Hematopoietic multipotent progenitor cell (in vitro differentiated cells): ENCODE measurements at regions not wholly inside any gene's neighbourhood (a gene's known extent, or its start where the extent isn't known, plus 50 kb on each side); places are given as distances from the start of the nearest gene placed in this dataset.

Experiments used
- DNase-seq, 3 donors: peaks; one replicate each; pipeline ENCODE4 v3.0.0-alpha.2; 2011 to 2015; ENCODE audit warnings: low read depth in 2 of 3, low spot score in 2 of 3

- no peak for DNase-seq
Observed at GRCh38 chr13:105827111-105827809, 708.2 kb downstream of the EFNB2 start.

DNA sequence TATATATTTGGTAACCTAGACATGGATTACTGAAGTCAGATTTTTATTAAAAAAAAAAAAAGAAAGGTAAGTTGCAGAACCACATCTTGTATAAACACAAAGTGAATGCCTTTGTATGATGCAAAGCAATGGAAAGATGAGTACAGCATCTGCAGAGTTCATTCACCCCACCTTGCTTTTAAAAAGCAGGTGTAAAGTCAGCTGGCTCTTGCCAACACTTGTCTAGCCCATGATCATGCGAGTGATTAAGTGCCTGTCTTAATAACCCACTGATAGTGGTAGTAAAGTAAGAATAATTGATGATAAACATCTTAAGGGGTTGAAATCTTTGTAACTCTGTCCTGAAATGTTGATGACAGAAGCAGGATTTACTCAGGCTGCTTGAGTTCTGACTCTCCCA is 710.4 kb downstream of the EFNB2 start:
- no peak for DNase-seq

DNA sequence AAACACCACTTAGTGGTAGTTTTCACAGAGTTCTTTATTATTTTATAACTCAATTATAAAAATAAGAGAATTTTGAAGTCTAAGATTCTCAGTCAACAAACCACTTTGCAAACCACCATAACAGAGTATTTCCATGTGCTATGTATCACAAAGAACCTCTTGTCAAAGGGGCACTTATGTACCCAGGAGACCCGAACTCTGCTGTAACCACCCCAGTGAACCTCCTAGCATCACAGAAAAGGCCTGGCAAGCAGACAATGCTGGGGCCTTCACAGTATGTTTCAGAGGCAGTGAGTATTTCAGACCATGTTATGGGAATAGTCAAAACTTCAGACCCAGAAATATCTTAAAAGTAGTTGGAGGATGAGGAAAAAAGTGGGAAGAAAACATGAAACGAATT is 714.1 kb downstream of the EFNB2 start:
- DNase-seq, result no peak

- DNase-seq, result no peak
Observed at GRCh38 chr13:105820415-105820814, 715.0 kb downstream of the EFNB2 start.

- DNase-seq, result no peak
Observed at GRCh38 chr13:105817498-105817897, 718.0 kb downstream of the EFNB2 start.

GRCh38 chr13:105816994-105817393 is 718.5 kb downstream of the EFNB2 start:
- no peak for DNase-seq

- no peak for DNase-seq
Observed at GRCh38 chr13:105814902-105815250, 720.6 kb downstream of the EFNB2 start.

DNA sequence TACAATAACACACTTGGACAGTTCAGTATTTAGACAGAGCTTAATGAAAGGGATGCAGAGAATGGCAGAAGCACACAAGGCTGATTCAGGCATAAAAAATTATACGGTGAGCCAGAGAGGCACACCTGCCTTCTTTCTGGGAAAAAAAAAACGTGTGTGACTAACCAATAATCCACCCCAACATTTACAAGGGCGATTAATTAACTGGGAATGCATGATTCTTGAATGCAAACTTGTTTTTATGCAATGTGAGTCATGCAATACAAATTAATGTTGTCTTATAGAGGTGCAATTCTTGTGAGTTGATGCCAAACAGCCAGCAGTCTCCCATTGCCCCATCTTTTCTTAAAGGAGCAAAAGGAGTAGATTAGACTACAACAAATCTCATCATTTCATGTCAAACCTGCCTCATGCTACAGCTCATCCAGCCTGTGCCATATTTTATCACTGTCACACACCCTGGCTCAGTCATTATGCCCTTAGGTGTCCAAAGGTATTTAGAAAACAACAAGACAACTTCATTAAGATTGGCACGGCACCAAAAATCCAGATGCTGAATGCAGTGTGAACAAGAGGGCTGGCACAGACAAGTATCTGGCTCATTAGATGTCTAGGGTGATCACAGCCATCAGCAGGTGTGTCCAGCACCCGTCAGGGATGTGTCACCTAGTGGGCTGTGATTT is 721.1 kb downstream of the EFNB2 start:
- DNase-seq, result no peak

DNA sequence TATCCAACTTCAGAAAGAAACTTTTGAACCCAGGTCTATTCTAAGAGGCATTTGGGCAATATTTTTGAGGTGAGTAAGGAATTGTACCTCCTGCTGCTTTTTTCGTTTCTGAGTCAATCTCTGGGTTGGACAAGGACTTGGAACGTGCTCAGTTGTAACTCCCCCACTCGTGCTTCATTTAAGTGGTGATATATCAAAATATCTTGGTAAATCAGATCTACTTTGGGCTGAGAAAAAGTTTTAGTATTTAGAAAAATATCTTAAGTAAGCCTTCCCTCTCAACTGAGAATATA is 728.9 kb downstream of the EFNB2 start:
- DNase-seq, result no peak

DNA sequence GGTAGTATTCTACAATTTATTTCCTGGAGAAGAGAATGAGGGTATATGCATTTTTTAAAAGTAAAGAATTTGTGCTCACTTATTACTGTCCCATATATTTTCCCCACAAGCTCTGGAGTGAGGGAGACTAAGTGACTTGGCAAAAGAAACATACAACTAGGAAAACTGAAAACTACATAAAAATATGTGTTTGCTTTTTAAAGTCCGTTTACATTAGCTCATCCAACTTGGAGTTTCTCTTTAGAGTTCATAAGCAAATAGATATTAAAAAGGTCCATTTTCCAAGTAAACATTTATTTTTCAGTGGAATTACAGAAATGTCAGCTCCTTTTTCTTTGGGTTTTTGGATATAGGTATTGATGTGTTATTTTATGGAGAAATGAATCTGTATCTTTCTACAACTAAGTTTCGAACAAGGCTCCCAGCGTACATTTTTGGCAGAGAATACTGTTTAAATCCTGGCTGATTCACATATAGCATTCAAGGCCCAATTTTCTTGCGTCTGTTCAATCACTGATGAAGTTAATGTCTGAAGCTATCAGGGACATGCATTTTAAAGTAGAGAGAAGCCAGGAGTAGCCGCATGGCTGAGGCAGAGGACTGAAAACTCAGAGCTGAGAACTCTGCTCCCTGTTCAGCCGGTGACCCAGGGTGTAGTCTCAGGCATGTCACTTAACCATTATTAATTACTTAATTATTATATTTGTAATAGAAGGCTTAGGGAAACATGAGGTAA is 729.4 kb downstream of the EFNB2 start:
- DNase-seq, result no peak

DNA sequence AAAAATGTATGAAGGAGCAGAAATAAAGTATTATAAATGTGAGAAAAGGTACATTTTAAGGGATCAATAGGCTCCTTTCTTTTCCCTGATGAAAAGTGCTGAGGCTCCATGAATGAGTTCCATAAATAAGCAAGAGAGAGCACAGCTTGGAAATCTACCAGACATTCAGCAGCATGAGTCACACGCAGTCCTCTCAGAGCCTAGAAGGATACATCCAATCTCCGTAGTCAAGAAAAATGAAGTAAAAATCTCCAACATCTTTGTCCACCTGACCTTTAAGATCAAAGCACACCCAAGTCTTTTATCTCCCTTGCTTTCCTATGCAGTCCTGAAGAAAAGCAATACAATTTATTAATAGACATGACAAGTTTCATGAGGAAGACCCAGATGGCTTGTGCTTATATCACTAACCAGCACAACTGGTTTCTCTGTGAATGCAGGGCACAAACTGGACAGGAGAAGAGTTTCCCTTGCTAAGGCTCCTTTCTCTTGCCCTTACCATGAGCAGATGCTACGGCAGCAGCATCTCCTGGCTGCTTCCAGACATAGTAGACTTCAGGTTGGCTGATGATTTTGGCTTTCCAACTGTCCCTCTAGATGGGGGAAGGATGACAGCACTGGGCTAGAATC is 730.8 kb downstream of the EFNB2 start:
- DNase-seq, result no peak

- no peak for DNase-seq
Observed at GRCh38 chr13:105799155-105799554, 736.3 kb downstream of the EFNB2 start.

GRCh38 chr13:105798541-105798940 is 736.9 kb downstream of the EFNB2 start:
- no peak for DNase-seq

- no peak for DNase-seq
Observed at GRCh38 chr13:105796081-105796480, 739.4 kb downstream of the EFNB2 start.

DNA sequence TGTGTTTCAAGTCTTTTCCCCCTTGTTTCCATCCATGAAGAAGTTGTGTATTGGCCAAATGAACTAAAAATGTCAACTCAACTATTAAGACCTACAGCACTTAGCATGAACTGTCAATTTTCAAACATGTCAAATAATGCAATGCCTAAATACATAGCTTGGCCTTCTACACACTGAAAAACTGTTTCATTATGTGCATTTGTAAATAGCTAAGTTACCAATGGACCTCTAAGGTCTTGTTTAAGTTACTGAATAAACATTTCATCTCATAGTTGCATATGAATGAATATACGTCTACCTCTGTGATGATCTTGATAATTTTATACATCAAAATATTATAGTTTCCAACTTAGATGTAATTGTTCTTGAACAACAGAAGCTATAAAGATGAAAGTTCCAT is 744.5 kb downstream of the EFNB2 start:
- no peak for DNase-seq

GRCh38 chr13:105788530-105788929 is 746.9 kb downstream of the EFNB2 start:
- DNase-seq, result no peak

DNA sequence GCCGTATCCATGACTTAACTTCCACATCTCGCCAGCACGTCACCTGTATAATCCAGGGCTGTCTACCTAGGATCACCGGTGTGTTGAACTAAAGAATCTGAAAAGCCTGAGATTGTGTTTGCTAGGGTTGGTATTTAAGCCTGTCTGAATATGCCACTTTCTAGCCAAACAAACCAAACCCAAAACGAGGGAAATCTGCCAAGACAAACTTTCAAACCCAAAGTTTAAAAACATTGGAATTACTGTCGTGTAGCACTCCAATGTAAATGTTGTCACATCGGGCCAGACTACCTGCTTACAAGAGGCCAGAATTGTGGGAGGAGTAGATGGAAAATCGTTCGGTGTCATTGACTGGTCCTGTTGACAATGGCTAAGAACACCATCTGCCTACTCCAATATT is 747.8 kb downstream of the EFNB2 start:
- no peak for DNase-seq

GRCh38 chr13:105785436-105785835 is 750.0 kb downstream of the EFNB2 start:
- no peak for DNase-seq

GRCh38 chr13:105783261-105783660 is 752.2 kb downstream of the EFNB2 start:
- DNase-seq, result no peak

DNA sequence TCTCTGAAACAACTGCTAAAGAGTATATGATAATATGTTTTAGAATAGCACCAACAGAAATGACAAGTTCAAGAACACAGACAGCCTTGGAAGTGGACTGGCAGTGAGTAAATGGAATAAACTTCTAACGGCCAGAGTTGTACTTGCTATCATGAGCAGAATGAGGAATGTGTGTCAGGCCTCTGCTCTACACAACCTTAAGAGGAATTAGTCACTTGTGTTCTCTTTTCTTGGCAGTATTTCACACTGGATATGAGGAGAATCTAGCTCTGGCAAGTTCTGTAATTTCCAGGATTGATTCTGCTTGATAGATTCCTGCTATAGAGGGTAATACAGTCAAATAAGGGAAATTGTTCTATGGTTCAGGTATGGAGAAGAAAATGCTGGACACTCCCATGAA is 757.3 kb downstream of the EFNB2 start:
- no peak for DNase-seq

DNA sequence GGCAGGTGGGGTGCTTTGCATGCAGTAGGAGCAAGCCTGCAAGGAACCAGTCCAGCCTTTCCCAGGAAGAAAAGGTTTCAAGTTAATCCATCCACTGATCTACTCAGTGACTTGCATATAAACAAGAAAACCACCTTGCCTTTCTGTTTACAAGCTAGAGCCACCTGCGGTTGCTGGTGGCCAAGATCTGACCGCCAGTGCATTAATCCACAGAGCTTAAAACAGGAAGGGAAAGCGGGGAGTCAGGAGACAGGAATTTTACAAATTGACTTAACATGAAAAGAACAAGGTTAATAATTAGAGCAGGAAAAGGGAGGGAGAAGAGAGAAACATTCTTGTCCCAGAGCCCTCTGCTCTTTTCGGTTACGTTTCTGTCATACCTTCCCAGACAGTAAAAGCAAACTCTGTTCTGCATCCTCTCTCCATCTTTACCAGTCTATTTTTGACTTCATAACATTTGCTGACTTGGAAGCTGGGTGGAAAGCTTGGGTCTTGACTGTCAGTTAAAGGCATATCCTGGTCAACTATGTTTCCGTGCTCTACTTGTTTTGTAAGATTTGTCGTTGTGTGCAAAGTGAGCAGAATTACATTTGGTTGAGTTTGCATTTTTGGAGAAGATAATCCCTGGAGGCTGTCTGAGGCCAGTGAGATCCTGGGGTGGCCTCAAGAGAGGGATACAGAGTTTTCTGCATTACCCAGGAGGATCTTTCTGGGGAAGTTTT is 760.6 kb downstream of the EFNB2 start:
- DNase-seq, result no peak
